ENCODE measurements at regions not wholly inside any gene's neighbourhood (a gene's known extent, or its start where the extent isn't known, plus 50 kb on each side); places are given as distances from the start of the nearest gene placed in this dataset.

DNA sequence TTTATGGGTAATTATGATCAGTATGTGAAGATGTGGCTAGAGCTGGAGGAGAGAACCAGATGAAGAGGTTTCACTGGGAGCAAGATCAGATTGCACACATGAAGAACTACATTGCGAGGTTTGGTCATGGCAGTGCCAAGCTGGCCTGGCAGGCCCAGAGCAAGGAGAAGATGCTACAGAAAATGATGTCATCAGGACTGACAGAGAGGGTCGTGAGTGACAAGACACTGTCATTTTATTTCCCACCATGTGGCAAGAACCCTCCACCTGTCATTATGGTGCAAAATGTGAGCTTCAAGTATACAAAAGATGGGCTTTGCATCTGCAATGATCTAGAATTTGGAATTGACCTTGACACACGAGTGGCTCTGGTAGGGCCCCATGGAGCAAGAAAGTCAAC is 168.3 kb downstream of the C3orf38 start:
- TF ChIP-seq, protein P1, sequence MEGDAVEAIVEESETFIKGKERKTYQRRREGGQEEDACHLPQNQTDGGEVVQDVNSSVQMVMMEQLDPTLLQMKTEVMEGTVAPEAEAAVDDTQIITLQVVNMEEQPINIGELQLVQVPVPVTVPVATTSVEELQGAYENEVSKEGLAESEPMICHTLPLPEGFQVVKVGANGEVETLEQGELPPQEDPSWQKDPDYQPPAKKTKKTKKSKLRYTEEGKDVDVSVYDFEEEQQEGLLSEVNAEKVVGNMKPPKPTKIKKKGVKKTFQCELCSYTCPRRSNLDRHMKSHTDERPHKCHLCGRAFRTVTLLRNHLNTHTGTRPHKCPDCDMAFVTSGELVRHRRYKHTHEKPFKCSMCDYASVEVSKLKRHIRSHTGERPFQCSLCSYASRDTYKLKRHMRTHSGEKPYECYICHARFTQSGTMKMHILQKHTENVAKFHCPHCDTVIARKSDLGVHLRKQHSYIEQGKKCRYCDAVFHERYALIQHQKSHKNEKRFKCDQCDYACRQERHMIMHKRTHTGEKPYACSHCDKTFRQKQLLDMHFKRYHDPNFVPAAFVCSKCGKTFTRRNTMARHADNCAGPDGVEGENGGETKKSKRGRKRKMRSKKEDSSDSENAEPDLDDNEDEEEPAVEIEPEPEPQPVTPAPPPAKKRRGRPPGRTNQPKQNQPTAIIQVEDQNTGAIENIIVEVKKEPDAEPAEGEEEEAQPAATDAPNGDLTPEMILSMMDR (IDR thresholded peaks at IDR 0.05 in 4 of 5, conservative IDR thresholded peaks at IDR 0.05 in 1 of 5), result no peak
- no peak for TF ChIP-seq POLR2A (IDR thresholded peaks at IDR 0.05)
